Fibroblast of lung (primary cell): ENCODE measurements at regions not wholly inside any gene's neighbourhood (a gene's known extent, or its start where the extent isn't known, plus 50 kb on each side); places are given as distances from the start of the nearest gene placed in this dataset.
"Not testable (repeated sequence)": the region's sequence is repeated elsewhere in the genome, so short reads cannot be mapped to it uniquely, and the experiment has no call there.

Experiments
- EZH2 ChIP-seq: IDR thresholded peaks from 2 replicates; pipeline ENCODE4 v1.5.1; 2012; ENCODE audit warnings: low read length, control low read depth, mild to moderate bottlenecking; ENCODE audit errors: missing control alignments
- TF ChIP-seq, protein P1 (sequence below), 2 donors: IDR thresholded peaks in 1 of 2; conservative IDR thresholded peaks in 1 of 2; 1 replicate in 1 of 2; 2 replicates in 1 of 2; pipeline ENCODE4 v1.5.1; 2011 to 2012; ENCODE audit warnings: low read length in 2 of 2, control low read depth in 1 of 2, inconsistent platforms in 1 of 2, low read depth in 1 of 2, mild to moderate bottlenecking in 1 of 2

DNA sequence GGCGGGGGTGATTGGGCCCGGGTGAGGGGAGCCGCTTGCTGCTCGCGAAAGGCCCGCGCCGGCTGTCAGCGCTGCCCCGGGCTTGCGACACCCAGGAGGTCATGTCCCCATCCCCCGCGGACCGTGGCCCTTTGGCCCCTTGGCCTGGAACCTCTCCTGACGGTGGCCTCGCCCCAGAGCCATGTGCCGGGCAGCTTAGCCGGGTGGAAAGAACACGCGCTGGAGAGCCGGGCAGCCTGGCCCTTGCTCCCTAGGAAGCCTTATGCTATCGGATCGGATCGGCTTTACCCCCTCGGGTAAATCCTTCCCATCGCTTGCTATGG, 55.4 kb upstream of the PLGLB1 start:
- TF ChIP-seq, protein P1, sequence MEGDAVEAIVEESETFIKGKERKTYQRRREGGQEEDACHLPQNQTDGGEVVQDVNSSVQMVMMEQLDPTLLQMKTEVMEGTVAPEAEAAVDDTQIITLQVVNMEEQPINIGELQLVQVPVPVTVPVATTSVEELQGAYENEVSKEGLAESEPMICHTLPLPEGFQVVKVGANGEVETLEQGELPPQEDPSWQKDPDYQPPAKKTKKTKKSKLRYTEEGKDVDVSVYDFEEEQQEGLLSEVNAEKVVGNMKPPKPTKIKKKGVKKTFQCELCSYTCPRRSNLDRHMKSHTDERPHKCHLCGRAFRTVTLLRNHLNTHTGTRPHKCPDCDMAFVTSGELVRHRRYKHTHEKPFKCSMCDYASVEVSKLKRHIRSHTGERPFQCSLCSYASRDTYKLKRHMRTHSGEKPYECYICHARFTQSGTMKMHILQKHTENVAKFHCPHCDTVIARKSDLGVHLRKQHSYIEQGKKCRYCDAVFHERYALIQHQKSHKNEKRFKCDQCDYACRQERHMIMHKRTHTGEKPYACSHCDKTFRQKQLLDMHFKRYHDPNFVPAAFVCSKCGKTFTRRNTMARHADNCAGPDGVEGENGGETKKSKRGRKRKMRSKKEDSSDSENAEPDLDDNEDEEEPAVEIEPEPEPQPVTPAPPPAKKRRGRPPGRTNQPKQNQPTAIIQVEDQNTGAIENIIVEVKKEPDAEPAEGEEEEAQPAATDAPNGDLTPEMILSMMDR (conservative IDR thresholded peaks at IDR 0.05 in 1 of 2, IDR thresholded peaks at IDR 0.05 in 1 of 2; ENCODE audit: low read depth in 1 of 2, low read length in 2 of 2) = not testable (repeated sequence)
- TF ChIP-seq EZH2 = not testable (repeated sequence)
